CD4-positive, alpha-beta T cell treated with Interleukin-6 at 100 ng/mL for 8 hours (primary cell): ENCODE measurements at regions not wholly inside any gene's neighbourhood (a gene's known extent, or its start where the extent isn't known, plus 50 kb on each side); places are given as distances from the start of the nearest gene placed in this dataset.
"Not testable (repeated sequence)": the region's sequence is repeated elsewhere in the genome, so short reads cannot be mapped to it uniquely, and the experiment has no call there.

Experiments used
- DNase-seq: peaks from one replicate; pipeline ENCODE4 v3.0.0-alpha.2; 2020; ENCODE audit warnings: mixed read lengths, low spot score

- DNase-seq, result no peak
Observed at GRCh38 chr2:89797320-89798038, 1106.0 kb downstream of the RPIA start.

GRCh38 chr2:89801207-89801606 lies 1109.7 kb downstream of the RPIA start:
- DNase-seq, result not testable (repeated sequence)

- not testable (repeated sequence) for DNase-seq
Observed at GRCh38 chr2:89806363-89806762, 1114.9 kb downstream of the RPIA start.

- no peak for DNase-seq
Observed at GRCh38 chr2:89811295-89811694, 1119.8 kb downstream of the RPIA start.

GRCh38 chr2:89811910-89812309 lies 1120.4 kb downstream of the RPIA start:
- not testable (repeated sequence) for DNase-seq

- DNase-seq, result not testable (repeated sequence)
Observed at GRCh38 chr2:89814359-89814758, 1122.9 kb downstream of the RPIA start.

GRCh38 chr2:89818873-89819272 lies 1127.4 kb downstream of the RPIA start:
- DNase-seq, result no peak

- DNase-seq, result no peak
Observed at GRCh38 chr2:89819809-89820208, 1128.3 kb downstream of the RPIA start.

GRCh38 chr2:89820248-89820647 lies 1128.8 kb downstream of the RPIA start:
- DNase-seq, result no peak

GRCh38 chr2:89821455-89821945 lies 1130.0 kb downstream of the RPIA start:
- no peak for DNase-seq

GRCh38 chr2:89822342-89822741 lies 1130.9 kb downstream of the RPIA start:
- not testable (repeated sequence) for DNase-seq

GRCh38 chr2:89823556-89823955 lies 1132.1 kb downstream of the RPIA start:
- DNase-seq, result no peak

GRCh38 chr2:89825034-89825433 lies 1133.6 kb downstream of the RPIA start:
- DNase-seq, result no peak

- not testable (repeated sequence) for DNase-seq
Observed at GRCh38 chr2:89826741-89827140, 1135.3 kb downstream of the RPIA start.

- not testable (repeated sequence) for DNase-seq
Observed at GRCh38 chr2:89827829-89828228, 1136.4 kb downstream of the RPIA start.

- not testable (repeated sequence) for DNase-seq
Observed at GRCh38 chr2:89828416-89828815, 1136.9 kb downstream of the RPIA start.

- DNase-seq, result not testable (repeated sequence)
Observed at GRCh38 chr2:89828961-89829631, 1137.6 kb downstream of the RPIA start.

- DNase-seq, result no peak
Observed at GRCh38 chr2:89829828-89830227, 1138.4 kb downstream of the RPIA start.

- DNase-seq, result not testable (repeated sequence)
Observed at GRCh38 chr2:89830341-89831218, 1139.1 kb downstream of the RPIA start.

- no peak for DNase-seq
Observed at GRCh38 chr2:89831641-89832498, 1140.4 kb downstream of the RPIA start.

GRCh38 chr2:89833116-89833779 lies 1141.8 kb downstream of the RPIA start:
- DNase-seq, result no peak
